GM12874 (cell line): ENCODE measurements at regions not wholly inside any gene's neighbourhood (a gene's known extent, or its start where the extent isn't known, plus 50 kb on each side); places are given as distances from the start of the nearest gene placed in this dataset.

ENCODE experiments used
- CTCF ChIP-seq: IDR thresholded peaks from 2 replicates; pipeline ENCODE4 v1.5.1; 2011; ENCODE audit warnings: low read depth, mild to moderate bottlenecking, control low read depth, low read length, moderate library complexity; ENCODE audit not compliant: insufficient read depth

- no peak for TF ChIP-seq CTCF
These were observed 74.1 kb upstream of the ELL2 start for GRCh38 chr5:96035796-96036195.

GRCh38 chr5:96033116-96033515 is 71.5 kb upstream of the ELL2 start:
- TF ChIP-seq CTCF = no peak

- no peak for TF ChIP-seq CTCF
These were observed 70.2 kb upstream of the ELL2 start for GRCh38 chr5:96031811-96032261.

- TF ChIP-seq CTCF = no peak
These were observed 69.5 kb upstream of the ELL2 start for GRCh38 chr5:96031180-96031579.

- TF ChIP-seq CTCF = no peak
These were observed 64.9 kb upstream of the ELL2 start for GRCh38 chr5:96026406-96027041.

GRCh38 chr5:96024683-96025475 is 63.2 kb upstream of the ELL2 start:
- TF ChIP-seq CTCF = no peak

GRCh38 chr5:96023518-96023917 is 61.9 kb upstream of the ELL2 start:
- TF ChIP-seq CTCF = no peak
